ENCODE measurements at regions not wholly inside any gene's neighbourhood (a gene's known extent, or its start where the extent isn't known, plus 50 kb on each side); places are given as distances from the start of the nearest gene placed in this dataset.

DNA sequence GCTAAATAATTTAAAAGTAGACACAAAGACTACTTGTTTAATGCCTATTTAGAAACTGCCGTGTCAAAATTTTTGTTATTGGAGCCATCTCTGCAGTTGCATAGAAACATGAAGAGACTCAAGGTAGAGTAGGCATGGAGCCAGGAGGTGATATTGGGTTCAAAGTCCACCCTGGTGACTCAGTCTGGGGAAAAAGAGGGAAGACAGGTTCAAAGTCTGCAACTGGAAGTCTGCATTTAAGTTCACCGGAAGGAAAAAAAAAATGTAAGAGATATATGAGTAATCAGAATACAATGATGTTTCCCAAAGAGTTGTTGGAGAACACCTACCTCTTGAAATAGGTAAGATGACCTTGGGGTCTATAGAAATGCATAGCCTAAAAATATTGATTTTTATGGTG lies 67.4 kb upstream of the QRFPR start:
- TF ChIP-seq, protein P1, sequence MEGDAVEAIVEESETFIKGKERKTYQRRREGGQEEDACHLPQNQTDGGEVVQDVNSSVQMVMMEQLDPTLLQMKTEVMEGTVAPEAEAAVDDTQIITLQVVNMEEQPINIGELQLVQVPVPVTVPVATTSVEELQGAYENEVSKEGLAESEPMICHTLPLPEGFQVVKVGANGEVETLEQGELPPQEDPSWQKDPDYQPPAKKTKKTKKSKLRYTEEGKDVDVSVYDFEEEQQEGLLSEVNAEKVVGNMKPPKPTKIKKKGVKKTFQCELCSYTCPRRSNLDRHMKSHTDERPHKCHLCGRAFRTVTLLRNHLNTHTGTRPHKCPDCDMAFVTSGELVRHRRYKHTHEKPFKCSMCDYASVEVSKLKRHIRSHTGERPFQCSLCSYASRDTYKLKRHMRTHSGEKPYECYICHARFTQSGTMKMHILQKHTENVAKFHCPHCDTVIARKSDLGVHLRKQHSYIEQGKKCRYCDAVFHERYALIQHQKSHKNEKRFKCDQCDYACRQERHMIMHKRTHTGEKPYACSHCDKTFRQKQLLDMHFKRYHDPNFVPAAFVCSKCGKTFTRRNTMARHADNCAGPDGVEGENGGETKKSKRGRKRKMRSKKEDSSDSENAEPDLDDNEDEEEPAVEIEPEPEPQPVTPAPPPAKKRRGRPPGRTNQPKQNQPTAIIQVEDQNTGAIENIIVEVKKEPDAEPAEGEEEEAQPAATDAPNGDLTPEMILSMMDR (IDR thresholded peaks at IDR 0.05) = no peak
- TF ChIP-seq POLR2A (IDR thresholded peaks at IDR 0.05) = no peak
